HG03342 (cell line): ENCODE measurements at regions not wholly inside any gene's neighbourhood (a gene's known extent, or its start where the extent isn't known, plus 50 kb on each side); places are given as distances from the start of the nearest gene placed in this dataset.
"Not testable (repeated sequence)": the region's sequence is repeated elsewhere in the genome, so short reads cannot be mapped to it uniquely, and the experiment has no call there.

Source experiments
- ATAC-seq: cut with Tn5 transposase; IDR thresholded peaks from one replicate; pipeline ENCODE4 v1.9.1; 2021; ENCODE audit warnings: mild to moderate bottlenecking, moderate library complexity; ENCODE audit not compliant: unreplicated experiment

DNA sequence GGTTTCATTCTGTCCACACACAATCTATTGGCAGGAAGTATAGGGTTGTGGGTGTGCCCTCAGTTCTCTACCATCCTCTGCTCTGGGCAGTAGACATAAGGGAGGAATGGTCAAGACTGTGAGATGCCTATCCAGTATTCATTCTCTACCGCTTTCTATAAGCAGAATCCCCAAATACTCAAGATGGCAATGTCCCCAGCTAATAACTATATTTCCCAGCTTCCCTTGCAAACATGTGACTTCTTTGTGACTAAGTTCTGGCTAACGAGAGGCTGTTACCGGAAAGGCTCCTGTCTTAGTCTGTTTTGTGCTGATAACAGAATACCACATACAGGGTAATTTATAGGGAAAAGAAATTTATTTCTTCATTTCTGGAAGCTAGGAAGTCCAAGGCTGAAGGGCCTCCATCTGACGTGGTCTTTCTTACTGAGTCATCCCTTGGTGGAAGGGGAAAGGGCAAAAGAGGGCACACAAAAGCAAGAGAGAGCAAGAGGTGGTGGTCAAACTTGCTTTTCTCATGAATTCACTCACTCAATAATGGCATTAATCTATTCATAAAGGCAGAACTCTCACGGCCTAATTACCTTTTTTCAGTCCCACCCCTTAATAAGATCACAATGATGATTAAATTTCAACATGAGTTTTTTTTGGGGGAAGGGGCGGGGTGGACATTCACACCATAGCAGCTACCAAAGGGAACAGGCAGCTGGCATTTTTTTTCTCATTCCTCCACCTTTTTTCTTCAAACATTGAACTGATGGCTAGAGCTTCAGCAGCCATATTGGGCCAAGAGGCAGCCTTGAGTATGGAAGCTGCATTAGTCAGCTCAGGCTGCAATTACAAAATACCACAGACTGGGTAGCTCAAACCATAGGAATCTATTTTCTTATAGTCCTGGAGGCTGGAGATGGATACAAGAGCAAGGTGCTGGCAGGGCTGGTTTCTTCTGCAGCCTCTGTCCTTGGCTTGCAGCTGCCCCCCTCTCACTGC is 109.7 kb upstream of the OR9Q1 start:
- ATAC-seq: no peak

DNA sequence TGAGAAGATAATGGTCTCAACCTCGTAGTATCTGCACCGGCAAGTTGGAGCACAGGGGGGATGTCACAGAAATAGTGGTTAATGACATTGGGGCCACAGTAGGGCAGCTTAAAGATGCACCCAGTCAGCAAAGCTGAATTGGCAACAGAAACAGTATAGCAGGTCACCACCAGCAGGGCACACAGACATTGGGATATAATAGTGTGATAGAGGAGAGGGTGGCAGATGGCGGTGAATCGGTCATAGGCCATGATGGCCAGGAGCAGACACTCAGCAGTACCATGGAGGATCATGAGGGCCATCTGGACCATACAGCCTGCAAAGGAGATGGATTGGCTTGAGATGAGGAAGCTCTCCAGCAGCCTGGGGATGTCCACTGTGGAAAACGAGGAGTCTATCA is 106.0 kb upstream of the OR9Q1 start:
- no peak for ATAC-seq

DNA sequence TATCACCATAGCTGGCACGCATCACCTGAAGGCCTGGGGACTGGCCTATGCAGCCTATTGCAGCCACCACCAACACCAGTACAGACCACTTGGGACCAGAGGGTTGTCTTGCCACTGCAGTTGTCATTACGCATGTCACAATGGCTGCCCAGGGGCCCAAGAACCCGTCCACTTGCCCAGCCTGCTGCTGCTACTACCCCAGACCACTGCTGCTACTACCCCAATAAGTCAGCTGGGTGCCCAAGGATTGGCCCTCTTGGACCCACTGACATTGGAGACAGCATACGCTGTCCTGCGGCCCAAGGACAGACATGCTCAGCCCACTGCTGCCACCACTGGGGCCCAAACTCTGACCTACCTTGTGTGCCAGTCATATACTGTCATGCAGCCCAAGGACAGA is 102.7 kb upstream of the OR9Q1 start:
- ATAC-seq: no peak

DNA sequence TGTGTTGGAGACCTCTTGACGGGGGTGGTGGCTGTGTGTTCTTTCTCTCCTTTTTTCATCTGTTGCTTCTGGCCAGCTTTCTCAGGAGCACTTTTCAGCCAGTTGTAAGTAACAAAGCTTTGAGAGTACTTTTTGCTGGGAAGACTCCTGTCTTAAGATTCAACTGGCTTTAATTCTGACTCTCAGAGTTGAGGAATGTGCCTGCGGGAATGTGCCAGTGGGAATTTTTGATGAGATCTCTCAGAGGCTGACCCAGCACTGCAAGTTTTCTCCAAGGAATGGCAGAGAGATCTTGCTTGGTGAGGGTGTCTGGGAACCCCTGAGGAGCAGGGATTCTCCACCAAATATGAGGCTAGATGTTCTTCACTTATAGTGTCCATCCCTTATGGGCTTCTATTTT is 91.6 kb upstream of the OR9Q1 start:
- no peak for ATAC-seq

DNA sequence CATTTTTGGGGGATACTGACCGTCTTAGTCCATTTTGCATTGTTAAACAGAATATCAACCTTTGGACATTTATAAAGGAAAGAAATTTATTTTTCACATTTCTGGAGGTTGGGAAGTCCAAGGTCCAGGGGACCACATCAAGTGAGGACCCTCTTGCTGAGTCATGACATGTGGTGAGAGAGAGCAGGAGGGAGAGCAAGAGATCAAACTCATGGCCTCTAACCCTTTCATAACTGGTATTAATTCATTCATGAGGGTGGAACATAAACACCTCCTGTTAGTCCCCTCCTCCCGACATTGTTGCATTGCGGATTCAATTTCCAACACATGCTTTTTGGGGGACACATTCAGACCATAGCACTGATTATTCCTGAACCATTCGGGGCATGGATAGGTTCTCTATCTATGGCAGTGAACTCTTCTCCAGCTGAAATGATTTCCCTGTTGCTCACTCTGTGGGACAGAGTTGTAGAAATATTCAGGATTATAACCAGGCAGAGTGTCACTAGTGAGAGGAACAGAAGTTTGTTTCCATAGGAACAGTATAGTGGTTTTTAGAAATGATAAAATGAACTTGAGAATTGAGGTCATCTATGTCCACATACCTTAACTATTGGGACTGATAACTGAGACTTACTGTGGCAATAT is 88.2 kb upstream of the OR9Q1 start:
- ATAC-seq: no peak

DNA sequence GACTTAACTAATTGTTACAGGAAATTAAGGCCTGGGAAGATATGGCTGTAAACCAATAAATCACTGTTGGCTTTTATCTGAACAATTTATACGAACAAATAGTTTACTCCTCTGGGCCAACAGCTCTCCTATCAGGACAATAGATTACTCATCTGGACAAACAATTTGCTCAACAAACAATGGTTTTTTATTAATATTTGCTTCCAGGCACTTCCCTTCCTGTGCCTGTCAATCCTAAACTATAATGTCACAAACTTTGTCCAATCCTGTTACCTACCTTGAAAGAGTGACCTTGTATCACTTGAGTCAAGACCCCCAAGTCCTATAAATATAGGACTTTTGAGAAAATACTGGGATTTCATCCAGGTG is 87.6 kb upstream of the OR9Q1 start:
- ATAC-seq: no peak

DNA sequence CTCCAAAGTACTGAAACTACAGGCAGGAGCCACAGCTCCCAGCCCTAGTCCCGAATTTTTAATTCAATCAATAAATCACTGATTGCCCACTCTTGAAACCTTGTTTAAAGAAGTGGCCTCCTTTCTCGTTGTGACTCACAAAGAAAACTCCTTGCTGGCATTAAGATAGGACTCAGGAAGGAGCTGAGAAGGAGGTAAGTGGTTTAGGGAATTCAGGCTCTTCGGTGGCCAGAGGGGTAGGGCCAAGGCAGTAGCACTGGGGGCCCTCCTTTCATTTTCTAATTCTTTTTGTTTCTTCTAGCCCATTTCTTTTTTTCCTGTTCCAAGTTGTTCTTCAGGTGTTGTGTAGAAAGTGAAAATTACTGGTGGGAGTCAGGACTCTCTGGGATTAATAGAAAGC is 86.2 kb upstream of the OR9Q1 start:
- ATAC-seq: no peak

DNA sequence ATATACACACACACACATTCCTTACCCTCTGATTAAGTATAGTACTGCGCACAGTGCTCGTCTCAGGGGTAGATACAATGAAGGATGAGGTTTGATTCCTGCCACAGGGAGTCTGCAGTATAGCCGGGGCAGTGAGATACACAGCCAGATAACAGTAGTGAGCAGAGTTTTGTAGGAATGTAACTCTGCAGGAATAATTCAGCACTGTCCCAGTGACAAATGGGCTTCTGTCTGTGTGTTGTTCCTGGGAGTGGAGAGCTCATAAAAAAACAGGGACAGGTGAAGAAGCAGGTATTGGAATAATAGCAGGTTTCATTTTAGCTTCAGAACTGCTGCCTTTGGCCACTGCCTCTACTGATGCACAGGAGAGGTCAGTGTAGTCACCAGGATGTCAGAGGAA is 85.3 kb upstream of the OR9Q1 start:
- ATAC-seq: no peak

DNA sequence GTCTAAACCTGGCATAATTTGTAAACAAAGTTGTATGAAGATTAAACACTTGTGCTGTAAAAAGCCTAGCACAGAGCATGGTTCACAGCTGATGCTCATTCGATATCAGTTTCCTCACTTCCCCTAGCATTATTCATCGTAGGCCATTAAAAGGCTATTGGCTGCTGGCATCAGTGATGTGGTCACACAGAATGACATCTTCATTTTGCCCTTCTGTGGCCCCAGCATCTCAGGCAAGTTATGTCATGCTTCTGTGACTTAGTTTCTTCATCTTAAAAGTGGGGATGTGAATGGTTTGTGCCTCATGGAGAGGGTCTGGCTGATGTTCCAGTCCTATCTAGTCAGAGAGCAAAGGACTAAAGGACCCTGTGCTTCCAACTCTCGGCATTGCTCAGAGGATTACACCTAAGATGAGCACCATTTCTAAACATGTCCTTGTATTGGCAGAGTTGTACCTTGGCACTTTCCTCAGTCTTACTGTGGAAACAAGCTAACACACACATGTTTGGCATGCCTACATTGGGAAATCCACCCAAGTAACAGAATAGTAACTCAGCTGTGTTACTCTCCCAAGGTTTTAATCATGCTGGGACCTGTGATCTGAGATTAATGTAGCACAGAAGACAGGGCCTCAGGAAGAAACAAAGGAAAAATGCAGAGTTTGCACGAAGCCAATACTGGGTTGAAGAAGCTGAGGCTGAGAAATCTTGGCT is 83.5 kb upstream of the OR9Q1 start:
- no peak for ATAC-seq

DNA sequence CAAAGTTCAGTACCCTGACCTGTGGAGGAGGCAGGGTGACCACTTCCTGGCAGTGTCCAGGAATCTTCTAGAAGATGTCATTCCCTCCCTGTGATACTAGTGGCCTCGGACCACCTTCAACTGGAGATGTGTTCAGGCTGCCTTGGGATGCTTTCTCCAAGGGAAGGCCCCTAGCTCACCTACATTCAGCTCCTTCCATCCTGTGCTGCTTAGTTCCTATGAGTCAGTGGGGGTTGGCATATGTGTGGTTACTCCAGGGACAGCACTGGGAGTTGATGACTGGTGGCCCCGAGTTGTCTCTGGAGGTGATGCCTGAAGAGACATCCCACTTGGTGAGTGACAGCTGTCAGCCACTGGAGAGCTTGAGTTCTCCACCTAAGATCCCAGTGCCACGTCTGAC is 81.8 kb upstream of the OR9Q1 start:
- ATAC-seq: no peak

DNA sequence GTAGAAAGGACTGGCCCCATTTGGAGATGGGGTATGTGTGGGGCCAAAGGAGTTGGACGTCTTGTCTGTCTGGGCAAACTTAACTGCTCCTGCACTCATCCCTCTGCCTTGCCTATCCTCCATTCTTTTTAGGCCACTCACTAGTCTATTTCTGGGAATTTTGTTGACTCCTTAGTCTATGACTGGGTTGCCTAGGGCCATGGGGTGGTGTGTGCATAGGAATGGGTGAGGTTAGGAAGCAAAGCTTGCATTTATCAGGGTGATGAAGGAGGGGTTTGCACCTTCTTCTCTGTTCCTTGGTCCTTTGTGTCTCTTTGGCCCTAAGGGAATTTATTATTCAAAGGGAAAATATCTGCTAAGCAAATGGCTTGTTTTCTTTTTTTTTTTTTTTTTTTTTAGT is 80.9 kb upstream of the OR9Q1 start:
- no peak for ATAC-seq

DNA sequence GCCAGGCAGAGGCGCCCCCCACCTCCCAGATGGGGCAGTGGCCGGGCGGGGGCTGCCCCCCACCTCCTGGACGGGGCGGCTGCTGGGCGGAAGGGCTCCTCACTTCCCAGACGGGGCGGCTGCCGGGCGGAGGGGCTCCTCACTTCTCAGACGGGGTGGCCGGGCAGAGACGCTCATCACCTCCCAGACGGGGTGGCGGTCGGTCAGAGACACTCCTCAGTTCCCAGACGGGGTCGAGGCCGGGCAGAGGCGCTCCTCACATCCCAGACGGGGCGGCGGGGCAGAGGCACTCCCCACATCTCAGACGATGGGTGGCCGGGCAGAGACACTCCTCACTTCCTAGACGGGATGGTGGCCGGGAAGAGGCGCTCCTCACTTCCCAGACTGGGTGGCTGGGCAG is 79.9 kb upstream of the OR9Q1 start:
- not testable (repeated sequence) for ATAC-seq

DNA sequence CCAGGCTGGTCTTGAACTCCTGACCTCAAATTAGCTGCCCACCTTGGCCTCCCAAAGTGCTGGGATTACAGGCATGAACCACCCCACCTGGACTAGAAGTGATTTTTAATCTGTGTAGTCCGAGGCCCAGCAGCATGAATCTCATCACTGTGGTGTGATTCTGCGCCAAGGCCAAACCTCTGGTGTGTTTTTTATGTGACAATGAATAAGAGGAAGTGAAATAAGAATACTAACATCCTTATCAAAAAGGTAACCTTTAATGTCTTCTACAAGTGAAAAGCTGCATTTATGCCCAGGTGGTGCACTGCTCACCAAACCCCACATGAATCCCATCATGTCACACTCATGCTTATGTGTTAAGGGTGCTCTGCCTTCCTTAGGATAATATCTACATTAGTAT is 77.1 kb upstream of the OR9Q1 start:
- ATAC-seq: no peak

DNA sequence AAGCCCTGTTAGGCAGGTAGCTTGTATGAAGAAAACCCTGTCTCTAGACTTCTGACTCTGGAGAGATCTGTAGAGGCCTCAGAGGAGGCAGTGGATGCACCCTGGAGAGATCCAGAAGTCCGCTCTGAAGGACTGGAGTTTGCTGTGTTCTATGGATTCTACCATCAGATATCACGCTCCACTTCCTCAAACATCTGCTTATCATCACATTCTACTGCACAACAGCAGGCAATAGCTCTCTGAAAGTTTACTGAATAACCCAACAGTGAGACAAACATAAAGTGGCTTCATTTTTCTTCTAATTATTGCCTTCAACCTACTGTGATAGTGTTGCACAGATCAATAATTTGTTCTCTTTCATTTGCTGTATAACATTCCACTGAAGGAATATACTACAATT is 59.0 kb upstream of the OR9Q1 start:
- no peak for ATAC-seq

DNA sequence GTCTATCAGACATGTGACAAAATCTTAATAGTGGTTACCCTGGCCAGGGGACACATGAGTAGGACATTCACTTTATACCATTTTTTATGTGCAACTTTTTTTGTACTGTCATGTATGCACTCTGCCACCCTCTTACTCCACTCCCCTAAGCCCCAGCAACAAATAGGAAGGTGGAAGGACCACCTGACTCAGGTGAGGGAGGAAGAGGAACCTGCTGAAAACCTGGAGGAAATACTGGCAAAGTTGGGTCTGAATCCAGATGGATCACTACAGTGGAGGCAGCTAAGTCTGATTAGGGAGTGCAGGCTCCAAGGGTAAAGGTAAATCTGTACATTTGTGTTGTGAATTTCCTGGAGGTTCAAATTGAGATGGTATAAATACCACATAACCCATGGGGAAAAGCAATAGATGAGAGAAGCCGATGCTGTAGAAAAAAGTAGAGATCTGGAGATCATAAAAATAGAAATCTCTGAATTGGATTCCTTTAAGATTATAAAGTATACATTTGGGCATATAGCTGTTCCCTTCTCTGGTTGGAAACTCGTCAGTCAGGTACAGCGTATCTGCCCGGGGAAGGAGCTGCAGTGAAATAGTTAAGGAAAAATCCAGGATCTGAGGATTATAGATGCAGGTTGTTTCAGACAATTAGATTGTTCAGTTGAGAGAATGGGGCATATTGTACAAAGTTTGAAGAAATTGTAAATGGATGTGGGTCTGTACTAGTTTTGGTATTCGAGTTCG is 52.2 kb upstream of the OR9Q1 start:
- no peak for ATAC-seq

DNA sequence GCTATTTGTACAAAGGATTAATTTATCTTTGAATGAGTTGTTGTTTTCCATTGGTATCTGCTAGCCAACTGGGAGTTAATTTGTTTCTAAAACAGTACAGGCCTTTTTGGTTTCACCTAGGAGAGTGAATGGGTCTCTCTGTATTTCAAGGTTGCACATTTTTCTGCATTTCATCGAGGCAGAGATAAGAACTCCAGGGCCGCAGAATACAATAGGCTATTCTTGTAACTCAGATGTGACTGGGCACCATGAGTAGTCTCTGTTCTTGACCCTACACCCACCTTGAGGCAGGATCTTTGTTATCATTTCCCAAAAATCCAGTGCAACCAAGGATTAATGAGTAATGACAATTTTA is 51.7 kb upstream of the OR9Q1 start:
- no peak for ATAC-seq
